GM18861 (cell line): ENCODE measurements at regions not wholly inside any gene's neighbourhood (a gene's known extent, or its start where the extent isn't known, plus 50 kb on each side); places are given as distances from the start of the nearest gene placed in this dataset.
A peak's percentile ranks its signal among the peaks of the same experiment; 100 is the strongest.
"Not testable (repeated sequence)": the region's sequence is repeated elsewhere in the genome, so short reads cannot be mapped to it uniquely, and the experiment has no call there.

Experiments
- ATAC-seq: cut with Tn5 transposase; IDR thresholded peaks from one replicate; pipeline ENCODE4 v1.9.1; 2021; ENCODE audit not compliant: unreplicated experiment

DNA sequence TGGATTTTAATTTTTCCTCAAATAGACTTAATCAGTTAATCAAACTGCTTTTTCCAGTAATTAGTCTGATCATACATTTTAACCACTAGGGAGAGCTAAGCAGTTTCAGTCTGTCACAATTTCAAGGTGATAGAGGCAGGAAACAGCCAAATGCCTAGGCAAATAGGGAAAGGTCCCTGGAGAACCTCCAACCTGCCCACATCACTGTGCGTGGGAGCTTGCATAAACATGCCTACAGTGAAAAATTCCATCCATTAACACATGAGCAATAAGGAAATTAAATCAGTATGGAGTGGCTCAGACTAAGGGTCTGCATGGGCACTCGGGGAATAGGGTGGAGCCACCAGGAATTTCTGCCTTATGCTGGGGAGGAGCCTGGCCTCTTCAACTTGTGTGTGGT lies 74.6 kb downstream of the AASDHPPT start:
- no peak for ATAC-seq

DNA sequence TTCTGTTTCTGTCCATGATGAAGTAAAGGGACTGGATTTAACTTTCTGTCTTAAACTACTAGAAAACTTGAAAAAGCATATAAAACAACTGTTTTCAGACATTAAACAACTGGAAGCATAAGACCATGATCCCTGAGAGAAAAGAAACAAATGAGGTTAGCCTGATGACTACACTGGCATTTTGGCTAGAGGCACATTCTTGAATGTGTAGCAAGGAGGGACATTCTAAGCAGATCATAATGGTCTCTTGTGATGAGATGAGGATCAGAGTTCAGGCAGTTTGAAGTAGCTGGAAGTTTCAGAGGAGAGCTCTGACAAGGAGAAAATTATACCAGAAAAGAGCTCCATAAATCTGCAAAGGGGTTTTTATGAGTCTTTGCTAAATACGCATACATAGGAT lies 75.4 kb downstream of the AASDHPPT start:
- no peak for ATAC-seq

DNA sequence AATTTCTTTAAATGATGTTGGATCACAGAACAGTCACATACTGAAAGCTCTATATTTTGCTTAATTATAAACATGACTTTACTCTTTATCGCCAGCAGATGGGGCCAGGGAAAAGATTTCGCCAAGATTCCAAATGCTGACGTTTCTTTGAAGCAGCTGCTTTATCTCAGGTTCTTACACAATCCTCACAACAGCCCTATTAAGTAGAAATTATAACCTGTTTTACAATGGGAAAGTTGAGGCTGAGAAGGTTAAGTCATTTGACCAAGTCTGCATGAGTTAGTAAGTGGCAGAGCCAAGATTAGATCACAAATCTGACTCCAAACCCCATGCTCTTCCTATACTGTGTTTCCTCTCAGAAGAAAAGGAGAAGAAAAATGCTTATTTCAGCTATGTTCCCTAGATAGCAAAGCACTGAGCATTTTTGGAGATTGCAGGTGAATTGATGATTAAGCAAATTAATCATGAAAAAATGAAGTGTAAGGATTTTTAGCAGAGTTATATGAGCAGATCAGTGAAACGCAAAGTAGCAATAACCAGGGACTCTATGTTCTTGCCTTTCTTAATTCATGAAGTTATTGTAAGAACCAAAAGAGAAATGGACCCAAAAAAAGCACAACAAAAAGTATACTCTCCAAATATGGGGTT lies 79.0 kb downstream of the AASDHPPT start:
- peak; percentile 43 for ATAC-seq

DNA sequence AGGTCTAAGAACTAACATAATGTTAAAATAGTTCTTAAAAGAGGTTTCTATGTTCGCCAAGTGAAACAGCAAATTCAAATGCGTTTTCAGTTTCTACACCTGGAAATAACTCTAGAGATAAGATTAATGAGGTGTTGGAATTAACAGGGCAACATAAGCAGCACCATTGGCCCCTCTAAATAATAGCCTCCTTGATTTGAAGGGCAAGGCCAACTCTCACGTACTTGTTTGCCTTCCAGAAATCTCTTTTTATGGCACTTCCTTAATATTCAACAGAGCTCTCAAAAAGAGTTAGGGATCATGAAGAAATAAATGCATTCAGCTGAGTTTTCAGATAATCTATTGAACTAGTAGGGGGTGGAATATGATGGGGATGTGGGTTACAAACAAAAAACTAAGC lies 80.9 kb downstream of the AASDHPPT start:
- ATAC-seq = no peak

DNA sequence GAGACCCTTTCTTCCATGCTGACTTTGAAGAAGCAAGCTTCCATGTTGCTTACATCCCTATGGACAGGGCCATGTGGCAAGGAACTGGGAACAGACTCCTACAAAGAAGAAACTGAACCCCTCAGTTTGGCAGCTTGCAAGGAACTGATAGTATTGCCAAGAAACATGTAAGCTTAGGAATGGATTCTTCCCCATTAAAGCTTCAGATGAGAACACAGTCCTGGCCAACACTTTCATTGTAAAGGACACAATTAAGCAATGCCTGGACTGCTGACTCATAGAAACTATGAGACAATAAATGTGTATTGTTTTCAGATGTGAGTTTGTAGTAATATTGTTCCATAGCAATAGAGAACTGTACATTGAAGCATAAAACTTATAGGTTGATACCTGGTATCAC lies 82.4 kb downstream of the AASDHPPT start:
- ATAC-seq = no peak

DNA sequence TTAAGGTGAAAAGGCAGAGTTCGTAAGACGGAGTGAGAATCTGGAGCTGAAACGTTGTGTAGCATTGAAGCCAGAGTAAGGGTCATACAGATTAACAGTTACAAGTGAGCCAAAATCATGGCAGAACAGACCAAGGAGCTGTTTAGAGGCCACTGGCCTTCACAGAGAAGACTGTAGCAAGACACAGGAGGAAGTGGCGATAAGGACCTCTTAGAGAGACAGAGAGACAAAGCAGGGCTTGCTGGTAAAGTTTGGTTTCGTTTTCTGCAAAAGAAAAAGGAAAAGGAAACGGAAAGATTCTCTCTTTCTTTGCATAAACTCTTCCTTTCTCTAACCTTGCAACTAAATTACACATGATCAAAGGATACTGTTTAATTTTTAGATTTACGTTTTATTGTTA lies 83.0 kb downstream of the AASDHPPT start:
- ATAC-seq = no peak

DNA sequence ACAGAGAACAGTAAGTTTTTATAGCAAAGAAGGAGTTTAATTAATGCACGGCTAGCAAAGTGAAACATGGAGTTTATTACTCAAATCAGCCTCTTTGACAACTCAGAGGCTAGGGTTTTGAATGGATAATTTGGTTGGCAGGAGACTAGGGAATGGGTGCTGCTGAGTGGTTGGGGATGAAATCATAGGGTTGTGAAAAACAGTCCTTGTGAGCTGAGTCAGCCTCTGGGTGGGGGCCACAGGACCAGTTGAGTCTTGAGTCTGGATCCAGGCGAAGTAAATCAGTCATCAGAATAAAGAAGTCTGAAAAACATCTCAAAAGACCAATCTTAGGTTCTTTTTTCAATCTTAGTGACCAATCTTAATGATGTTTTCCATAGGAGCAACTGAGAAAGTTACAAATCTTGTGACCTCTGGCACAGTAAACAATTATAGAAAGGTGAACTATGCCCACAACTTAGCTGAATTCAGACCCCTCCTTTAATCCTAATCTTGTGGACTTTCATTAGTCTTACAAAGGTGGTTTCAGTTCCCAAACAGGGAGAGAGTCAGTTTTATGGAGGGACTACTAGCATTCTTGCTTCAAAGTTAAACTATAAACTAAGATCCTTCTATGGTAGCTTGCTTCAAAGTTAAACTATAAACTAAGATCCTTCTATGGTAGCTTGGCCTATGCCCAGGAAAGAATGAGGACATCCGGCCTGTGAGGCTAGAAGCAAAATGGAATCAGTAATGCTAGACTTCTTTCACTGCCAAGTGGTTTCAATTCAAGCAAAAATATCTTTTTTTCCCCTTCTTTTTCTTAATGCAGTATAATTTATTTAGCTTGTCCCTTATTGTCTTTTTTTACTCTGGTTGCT lies 84.5 kb downstream of the AASDHPPT start:
- ATAC-seq = no peak

DNA sequence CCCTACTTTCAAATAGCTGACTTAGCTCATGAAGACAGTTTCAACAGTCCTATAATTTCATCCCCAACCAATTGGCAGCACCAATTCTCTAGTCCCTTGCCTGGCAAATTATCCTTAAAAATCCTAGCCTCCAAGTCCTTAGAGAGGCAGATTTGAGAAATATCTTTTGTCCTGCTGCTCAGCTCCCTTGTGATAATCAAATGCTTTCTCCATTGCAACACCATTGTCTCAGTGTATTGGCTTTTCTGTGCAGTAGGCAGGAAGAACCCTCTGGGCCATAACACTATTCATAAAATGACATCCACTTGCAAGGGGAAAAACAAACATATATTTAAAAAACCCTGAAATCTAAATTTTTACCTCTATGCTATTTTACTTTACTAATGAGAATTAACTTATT lies 89.6 kb downstream of the AASDHPPT start:
- no peak for ATAC-seq

DNA sequence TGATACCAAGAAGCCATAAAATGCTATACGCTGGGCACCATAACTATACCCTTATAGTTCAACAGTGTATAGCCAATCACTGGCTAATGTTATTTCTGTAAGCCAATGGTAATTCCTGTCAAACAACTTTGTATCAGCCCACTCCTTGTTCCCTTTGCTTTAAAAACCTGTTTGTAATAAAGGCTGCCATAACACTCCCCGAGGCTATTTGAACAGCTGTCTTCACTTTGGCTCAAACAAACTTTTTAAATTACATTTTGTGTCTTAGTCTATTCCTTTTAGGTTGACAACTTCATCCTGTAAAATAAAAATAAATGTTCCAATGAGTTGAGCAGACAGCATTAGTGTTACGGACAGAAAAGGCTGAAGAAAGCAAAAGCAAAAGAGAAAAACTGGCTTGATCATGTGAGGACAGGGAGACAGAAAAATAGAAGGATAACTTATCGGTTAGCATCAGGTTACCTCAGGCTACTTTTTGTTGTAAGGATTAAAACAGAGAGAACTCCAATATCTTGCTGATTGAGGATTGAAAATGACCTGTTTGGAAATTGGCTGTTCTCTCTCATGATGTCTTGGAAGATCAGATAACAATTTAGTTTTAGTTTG lies 95.0 kb downstream of the AASDHPPT start:
- ATAC-seq = no peak

DNA sequence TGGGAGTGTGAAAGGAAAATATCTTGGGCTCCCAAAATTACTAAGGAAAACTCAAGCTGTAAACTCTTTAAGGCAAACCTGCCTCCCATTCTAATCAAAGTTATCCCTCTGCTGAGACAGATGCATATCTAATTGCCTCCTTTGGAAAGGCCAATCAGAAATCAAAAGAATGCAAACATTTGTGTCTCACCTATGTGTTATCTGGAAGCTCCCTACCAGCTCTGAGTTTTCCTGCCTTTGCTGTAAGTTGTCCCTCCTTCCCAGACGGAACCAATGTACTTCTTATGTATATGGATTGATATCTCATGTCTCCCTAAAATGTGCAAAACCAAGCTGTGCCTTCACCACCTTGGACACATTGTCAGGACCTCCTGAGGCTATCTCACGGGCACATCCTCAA lies 95.8 kb downstream of the AASDHPPT start:
- ATAC-seq = no peak

DNA sequence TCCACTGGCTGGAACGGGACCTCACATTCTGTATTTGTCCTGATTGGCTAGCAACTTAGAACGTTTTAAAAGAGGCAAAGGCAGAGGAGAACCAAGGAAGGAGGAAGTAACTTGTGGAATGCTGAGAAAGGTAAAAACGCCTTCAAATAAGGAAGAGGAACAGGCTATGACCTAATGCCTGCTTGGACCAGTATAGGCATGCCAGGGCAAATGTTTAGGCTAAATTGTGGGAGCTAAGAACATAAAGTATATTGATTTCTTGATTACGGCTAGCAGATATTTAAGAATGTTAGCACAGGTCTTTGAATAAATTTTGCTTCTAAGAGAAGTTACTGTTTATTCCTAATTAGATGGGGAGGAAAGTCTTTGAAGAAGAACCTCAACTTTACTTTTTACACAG lies 96.5 kb downstream of the AASDHPPT start:
- not testable (repeated sequence) for ATAC-seq

DNA sequence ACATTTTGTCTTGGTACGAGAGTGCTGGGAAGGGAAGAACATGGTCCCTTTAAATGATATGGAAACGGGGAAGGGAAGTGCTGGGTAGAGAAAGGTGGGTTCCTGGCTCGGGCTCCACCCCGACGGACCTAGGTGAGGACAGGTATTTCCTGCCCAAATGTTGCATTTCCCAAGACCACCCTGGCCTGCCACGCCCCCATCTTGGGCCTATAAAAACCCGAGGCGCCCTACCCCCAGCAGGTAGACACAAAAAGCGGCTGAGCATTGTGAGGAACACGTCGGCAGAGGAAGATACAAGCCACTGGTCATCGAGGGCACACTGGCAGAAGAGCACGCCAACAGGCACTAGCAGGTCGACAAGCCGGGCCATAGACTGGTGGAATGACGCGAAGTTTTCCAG lies 99.4 kb downstream of the AASDHPPT start:
- ATAC-seq = no peak

DNA sequence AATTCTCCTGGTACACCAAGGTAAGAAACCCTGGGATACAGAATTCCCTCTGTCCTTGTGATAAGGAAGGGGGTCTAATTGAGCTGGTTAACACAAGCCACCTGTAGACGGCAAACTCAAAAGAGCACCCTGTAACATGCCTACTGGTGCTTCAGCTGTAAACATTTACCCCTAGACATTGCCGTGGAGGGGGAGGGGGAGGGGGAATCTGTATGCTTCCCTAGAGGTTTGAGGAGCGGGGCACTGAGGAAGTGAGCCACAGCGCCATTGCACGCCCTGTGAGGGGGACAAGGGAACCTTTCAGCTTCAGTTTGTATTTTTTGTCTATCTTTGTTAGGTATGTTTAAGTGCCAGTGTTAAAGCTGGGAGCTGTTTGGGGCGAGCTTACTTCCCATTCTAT lies 99.8 kb downstream of the AASDHPPT start:
- ATAC-seq = no peak

DNA sequence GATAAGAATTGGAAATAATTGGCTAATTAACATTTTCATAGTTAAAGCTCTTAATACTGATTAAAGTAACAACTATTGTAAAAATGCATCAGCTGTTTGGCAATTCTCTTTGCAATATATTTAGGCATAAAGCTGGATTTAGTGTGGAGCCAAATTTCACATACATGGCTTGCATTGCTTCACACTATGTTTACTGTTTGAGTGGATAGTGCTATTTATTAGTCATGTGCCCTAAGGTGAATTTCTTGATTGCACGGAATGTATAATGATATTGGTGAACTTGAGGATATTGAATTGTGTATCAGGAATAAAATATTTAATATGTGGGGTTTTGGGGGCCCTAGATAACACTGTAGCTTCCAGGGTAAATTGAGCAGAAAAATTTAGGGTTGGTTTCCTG lies 100.9 kb downstream of the AASDHPPT start:
- ATAC-seq = no peak

DNA sequence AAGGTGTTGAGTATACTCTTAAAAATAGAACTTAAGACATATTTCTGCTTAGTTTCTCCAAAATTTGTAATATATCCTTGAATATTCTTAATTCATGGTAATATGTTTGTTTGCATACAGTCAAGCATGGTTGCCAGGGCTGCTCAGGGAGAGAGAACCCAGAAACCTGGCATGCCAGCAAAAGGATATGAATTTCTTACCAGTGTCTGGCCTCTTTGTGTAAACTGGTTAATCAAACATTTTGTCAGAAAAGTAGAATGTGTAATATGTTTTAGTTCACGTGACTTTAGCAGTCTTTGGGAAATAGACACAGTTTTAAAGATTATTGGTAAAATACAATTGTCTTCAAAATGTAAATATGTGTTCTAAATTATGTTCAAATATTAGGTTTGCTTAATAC lies 101.6 kb downstream of the AASDHPPT start:
- no peak for ATAC-seq

DNA sequence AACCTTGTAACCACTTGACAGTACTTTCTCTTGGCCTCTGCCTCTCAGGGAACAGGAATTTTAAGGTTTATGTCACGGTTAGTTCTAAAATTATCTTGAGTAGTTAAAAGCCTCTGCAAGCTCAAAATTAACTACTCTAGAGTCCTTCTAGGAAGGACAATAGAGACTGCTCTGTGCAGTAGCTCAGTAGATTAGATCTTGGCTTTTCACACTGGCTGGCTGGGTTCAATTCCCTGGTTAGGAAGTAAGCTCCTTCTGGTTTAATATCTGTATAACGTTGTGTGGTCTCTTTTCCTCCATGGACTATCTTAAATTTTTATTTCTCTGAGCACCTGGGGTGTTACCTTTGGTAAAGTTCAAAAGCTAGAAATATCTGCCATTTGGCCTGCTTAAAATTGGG lies 109.2 kb downstream of the AASDHPPT start:
- ATAC-seq = no peak

DNA sequence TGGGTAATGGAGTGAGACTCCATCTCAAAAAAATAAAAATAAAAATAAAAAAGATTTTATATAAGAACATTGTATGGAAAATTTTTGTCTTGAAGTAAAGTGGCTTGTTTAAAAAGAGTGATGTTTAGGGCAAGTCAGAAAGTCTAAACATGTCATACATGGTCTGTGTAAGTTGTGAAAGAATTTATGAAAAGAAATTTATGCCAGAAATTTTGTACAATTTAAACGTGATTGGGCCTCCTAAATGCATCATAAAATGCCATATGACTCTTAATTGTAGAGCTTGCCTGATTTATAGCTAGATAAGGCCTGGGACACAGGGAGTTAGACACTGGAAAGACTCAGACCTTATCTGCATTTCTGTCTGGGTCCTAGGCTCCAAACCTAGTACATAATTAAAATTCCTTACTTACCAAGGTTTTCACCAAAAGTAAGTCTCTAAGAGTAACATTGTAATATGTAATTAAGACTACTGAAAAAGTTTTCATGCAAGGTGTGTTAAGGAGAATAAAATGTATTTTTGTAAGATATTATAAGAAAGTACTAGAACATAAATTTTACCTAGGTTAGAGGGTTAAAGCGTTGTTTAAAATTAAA lies 110.5 kb downstream of the AASDHPPT start:
- ATAC-seq = no peak

DNA sequence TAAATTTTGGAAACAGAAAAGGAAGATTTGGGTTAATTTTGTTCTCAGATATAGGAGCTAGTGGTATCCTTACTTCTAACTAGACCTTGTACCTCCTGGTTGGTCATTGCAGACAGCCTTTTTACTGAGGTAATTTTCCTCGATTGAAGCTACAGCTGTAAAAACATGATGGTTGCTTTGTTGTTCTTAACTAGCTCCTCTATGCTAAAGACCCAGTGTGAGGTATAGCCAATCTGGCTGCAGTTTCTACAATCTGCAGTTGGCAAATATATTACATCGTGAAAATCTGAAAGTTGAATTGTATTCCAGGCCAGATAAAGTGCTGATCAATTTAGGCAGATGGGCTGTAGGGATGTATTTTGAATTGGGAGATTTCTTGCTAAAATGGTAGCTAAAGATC lies 116.5 kb downstream of the AASDHPPT start:
- no peak for ATAC-seq

DNA sequence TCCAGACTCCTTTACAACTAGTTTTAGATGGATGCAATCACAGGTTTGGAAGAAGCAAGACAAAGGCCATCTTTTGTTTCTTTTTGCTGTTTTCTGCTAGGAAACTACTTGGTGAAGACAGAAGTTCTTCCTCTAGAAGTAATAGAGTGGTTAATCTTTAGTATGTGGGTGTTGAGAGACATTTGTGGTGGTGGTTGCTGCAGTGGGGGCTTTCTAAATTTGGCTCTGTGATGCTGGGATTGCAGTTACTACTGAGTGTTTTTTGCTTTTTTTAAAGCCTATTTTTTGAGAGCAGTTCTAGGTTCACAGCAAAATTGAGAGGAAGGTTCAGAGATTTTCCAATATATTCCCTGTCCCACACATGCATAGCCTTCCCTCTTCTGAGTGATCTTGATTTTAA lies 120.0 kb downstream of the AASDHPPT start:
- ATAC-seq = no peak

DNA sequence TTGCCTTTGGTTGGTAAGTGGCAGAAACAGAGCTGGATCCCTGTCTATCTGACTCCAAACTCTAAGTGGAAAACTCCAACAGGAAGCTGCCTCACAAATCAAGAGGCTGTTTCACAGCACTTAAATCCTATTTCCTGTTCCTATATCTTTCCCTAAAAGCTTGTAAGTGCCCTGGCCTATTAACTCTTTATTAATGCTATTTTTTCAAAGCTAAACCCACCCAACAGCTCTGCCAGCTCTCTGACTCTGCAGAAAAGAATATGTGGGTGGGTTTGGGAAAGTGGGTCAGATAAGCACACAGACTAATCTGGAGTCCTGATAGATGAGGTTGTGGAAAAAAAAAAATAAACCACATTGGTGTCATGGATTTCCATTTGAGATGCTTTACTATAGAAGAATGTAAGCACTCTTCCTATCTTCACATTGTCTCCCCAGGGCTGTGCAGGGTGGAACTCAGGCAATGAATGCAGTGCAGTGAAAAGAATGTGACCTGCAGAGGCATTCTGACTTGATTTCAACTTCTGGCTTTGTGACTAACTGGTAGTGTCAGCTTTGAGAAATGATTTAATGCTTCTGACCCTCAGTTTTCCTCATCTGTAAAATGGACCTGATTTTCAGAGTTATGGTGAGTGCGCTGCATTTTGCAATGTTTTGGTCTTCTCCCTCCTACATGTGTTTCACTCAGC lies 125.6 kb downstream of the AASDHPPT start:
- ATAC-seq = no peak

DNA sequence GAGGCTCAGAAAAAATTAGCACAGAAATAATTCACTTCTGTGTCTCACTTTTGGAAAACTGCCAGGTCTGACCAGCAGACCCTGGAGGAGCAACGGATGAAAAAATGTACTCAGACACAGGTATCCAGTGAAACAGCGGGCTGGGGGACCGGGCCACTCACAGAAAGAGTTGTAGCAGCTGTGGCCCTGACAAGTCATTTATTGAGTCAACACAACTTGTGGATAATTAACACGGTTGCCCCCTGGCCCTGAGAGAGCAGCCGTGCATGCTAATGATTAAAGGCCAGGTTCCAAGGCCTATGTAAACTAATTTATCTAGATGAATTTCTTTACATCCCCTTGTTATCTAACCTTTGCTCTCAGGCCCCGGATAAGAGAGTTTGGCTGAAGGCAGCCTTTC lies 131.3 kb downstream of the AASDHPPT start:
- no peak for ATAC-seq
